Transverse colon (tissue), 4 donors: ENCODE measurements at regions not wholly inside any gene's neighbourhood (a gene's known extent, or its start where the extent isn't known, plus 50 kb on each side); places are given as distances from the start of the nearest gene placed in this dataset.

Experiments used
- DNase-seq: peaks from one replicate; pipeline ENCODE4 v3.0.0-alpha.2; 2019
- H3K27ac ChIP-seq, 4 donors: fragments of 200-600 bp; sonication (generic); 2 replicates each; pipeline ENCODE4 v1.5.1; 2016 to 2018; ENCODE audit warnings: inconsistent platforms in 4 of 4
- H3K27me3 ChIP-seq: fragments of 200-600 bp; sonication (generic); 2 replicates; pipeline ENCODE4 v1.5.1; 2017; ENCODE audit warnings: inconsistent platforms
- H3K36me3 ChIP-seq, 4 donors: fragments of 200-600 bp; sonication (generic); 2 replicates each; pipeline ENCODE4 v1.5.1; 2017 to 2019; ENCODE audit warnings: inconsistent platforms in 4 of 4
- H3K4me1 ChIP-seq, 4 donors: fragments of 200-600 bp; sonication (generic); 2 replicates each; pipeline ENCODE4 v1.5.1; 2017 to 2020; ENCODE audit warnings: inconsistent platforms in 4 of 4
- H3K4me3 ChIP-seq, 4 donors: fragments of 200-600 bp; sonication (generic); 1 replicate in 1 of 4; 2 replicates in 3 of 4; pipeline versions ENCODE4 v1.5.1 to v1.6.1; 2017 to 2019; ENCODE audit warnings: inconsistent platforms in 4 of 4
- H3K9me3 ChIP-seq, 2 donors: fragments of 200-600 bp; sonication (generic); 2 replicates each; pipeline ENCODE4 v1.5.1; 2017 to 2019; ENCODE audit warnings: inconsistent platforms in 2 of 2
- EP300 ChIP-seq: sonication (generic); formaldehyde crosslinking; IDR thresholded peaks from one replicate; pipeline ENCODE4 v1.6.1; 2017; ENCODE audit warnings: antibody characterized with exemption, low read depth
- POLR2A ChIP-seq: fragments of 450-650 bp; IDR thresholded peaks from one replicate; pipeline ENCODE4 v1.6.1; 2016; ENCODE audit warnings: antibody characterized with exemption, mild to moderate bottlenecking, moderate library complexity
- POLR2AphosphoS5 ChIP-seq, 3 donors: sonication (generic); formaldehyde crosslinking; IDR thresholded peaks; one replicate each; pipeline ENCODE4 v1.6.1; 2016; ENCODE audit warnings: antibody characterized with exemption in 3 of 3
- WGBS, 2 donors: methylation state at CpG; one replicate each; pipeline ENCODE4 v1.1.5; 2018; ENCODE audit warnings: low coverage in 1 of 2; 5-methylcytosine and 5-hydroxymethylcytosine counted together
- in situ Hi-C, 4 donors: fragments of 200-750 bp; cut with MboI; loops; one replicate each; pipeline versions ENCODE4 v1.15.0 to v1.15.1; 2017; ENCODE audit warnings: low sequenced_read_pairs in 3 of 4, low pct_ligation_motif_present in 1 of 4, low pct_unique_long_range_greater_than_20kb in 1 of 4
- intact Hi-C: fragments of 100-400 bp; cut with DNase I; formaldehyde crosslinking; loops from one replicate; pipeline ENCODE4 v1.15.1; 2023; ENCODE audit warnings: low total_unique reads
- TF ChIP-seq, protein P1 (sequence below), 5 experiments: fragments of 200-600 bp in 3 of 5; fragments of 450-650 bp in 2 of 5; sonication (generic) in 3 of 5; IDR thresholded peaks; 1 replicate in 2 of 5; 2 replicates in 3 of 5; pipeline ENCODE4 v1.5.1; 2016 to 2017; ENCODE audit warnings: antibody characterized with exemption in 5 of 5, inconsistent platforms in 3 of 5, mild to moderate bottlenecking in 2 of 5, moderate library complexity in 1 of 5

- WGBS, 2 donors: 72 to 96% methylated on average over 5 of the region's 5 CpGs
- in situ Hi-C loops (no loop called here), intact Hi-C loops (no loop called here)
- Histone ChIP-seq H3K4me1 (no peaks in the 10 kb centered on the region), H3K27me3 (no peaks in the 10 kb centered on the region), H3K36me3 (no peaks in the 10 kb centered on the region), H3K4me3 (no peak overlapping the region), H3K9me3 (no peaks in the 10 kb centered on the region), H3K27ac (no peak overlapping the region)
- TF ChIP-seq POLR2A (no peak), POLR2AphosphoS5 (IDR thresholded peaks at IDR 0.05) (no peak), EP300 (no peak)
- TF ChIP-seq, protein P1, sequence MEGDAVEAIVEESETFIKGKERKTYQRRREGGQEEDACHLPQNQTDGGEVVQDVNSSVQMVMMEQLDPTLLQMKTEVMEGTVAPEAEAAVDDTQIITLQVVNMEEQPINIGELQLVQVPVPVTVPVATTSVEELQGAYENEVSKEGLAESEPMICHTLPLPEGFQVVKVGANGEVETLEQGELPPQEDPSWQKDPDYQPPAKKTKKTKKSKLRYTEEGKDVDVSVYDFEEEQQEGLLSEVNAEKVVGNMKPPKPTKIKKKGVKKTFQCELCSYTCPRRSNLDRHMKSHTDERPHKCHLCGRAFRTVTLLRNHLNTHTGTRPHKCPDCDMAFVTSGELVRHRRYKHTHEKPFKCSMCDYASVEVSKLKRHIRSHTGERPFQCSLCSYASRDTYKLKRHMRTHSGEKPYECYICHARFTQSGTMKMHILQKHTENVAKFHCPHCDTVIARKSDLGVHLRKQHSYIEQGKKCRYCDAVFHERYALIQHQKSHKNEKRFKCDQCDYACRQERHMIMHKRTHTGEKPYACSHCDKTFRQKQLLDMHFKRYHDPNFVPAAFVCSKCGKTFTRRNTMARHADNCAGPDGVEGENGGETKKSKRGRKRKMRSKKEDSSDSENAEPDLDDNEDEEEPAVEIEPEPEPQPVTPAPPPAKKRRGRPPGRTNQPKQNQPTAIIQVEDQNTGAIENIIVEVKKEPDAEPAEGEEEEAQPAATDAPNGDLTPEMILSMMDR (IDR thresholded peaks at IDR 0.05): no peak
- no peak for DNase-seq
Measured at GRCh38 chr4:120238277-120238973, 171.8 kb upstream of the MAD2L1 start.

DNA sequence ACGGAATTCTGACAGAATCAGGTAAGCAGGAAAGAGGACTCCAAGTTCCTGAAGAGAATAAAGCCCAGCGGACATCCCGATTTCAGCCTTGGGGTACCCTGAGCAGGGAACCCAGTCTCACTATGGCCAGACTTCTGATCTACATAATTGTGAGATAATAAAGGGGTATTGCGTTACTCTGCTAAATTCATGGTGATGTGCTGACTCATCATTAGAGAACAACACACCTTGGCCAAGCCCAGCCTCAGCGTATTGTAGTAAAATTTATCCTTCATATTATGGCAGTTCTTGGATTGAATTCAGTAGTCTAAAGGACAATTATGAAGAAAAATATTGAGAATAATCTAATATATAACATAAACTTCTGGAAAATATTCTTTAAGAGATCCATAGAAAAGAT lies 170.2 kb upstream of the MAD2L1 start:
- WGBS, 2 donors: 90 to 96% methylated on average over 2 to 5 of the region's 5 CpGs
- no peaks in the 10 kb centered on the region for H3K27me3 ChIP-seq
- DNase-seq: no peak
- no peak overlapping the region for H3K4me3 ChIP-seq
- intact Hi-C loops (no loop called here), in situ Hi-C loops (no loop called here)
- TF ChIP-seq, protein P1 (IDR thresholded peaks at IDR 0.05): no peak
- TF ChIP-seq EP300 (no peak), POLR2A (no peak), POLR2AphosphoS5 (IDR thresholded peaks at IDR 0.05) (no peak)
- H3K4me1 ChIP-seq: no peaks in the 10 kb centered on the region
- no peak overlapping the region for H3K27ac ChIP-seq
- no peaks in the 10 kb centered on the region for H3K36me3 ChIP-seq
- no peaks in the 10 kb centered on the region for H3K9me3 ChIP-seq

DNA sequence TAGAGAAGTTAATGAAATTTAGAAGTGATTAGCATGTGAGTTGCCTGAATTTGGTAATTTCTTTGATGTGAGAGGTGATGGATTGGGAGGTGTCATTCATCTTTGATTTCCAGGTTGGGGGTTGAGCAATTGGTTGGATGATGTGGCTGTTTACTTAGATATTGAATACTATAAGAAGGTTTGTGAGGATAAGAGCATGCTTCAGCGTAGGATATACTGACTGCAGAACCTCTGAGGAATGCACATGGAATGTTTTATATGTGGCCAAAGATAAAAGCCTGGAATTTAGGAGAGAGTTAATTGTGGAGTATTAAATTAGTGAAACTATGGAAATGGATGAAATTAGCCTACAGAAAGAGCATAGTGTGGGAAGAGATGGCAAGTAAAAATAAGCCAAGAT lies 165.4 kb upstream of the MAD2L1 start:
- 0 to 35% methylated on average over 1 of the region's 1 CpG for WGBS, 2 donors
- no peaks in the 10 kb centered on the region for H3K27me3 ChIP-seq
- in situ Hi-C loops (no loop called here), intact Hi-C loops (no loop called here)
- DNase-seq: no peak
- H3K36me3 ChIP-seq: no peaks in the 10 kb centered on the region
- no peak for TF ChIP-seq POLR2A
- no peak for TF ChIP-seq POLR2AphosphoS5 (IDR thresholded peaks at IDR 0.05)
- no peak for TF ChIP-seq EP300
- TF ChIP-seq, protein P1 (IDR thresholded peaks at IDR 0.05): no peak
- no peak overlapping the region for H3K27ac ChIP-seq
- H3K9me3 ChIP-seq: no peaks in the 10 kb centered on the region
- peaks cover 0 to 10% (median 4%) of the 10 kb centered on the region in 4 donors for H3K4me1 ChIP-seq
- H3K4me3 ChIP-seq: no peak overlapping the region

GRCh38 chr4:120228086-120228485 lies 161.4 kb upstream of the MAD2L1 start:
- H3K27ac ChIP-seq: no peak overlapping the region
- H3K36me3 ChIP-seq: no peaks in the 10 kb centered on the region
- WGBS, 2 donors: 33 to 46% methylated on average over 1 of the region's 1 CpG
- no peaks in the 10 kb centered on the region for H3K9me3 ChIP-seq
- TF ChIP-seq EP300 (no peak), POLR2A (no peak), POLR2AphosphoS5 (IDR thresholded peaks at IDR 0.05) (no peak)
- TF ChIP-seq, protein P1 (IDR thresholded peaks at IDR 0.05): no peak
- no peak for DNase-seq
- intact Hi-C loops: no loop called here
- in situ Hi-C loops: no loop called here
- H3K4me1 ChIP-seq: peaks cover 0 to 10% (median 4%) of the 10 kb centered on the region in 4 donors
- no peak overlapping the region for H3K4me3 ChIP-seq
- H3K27me3 ChIP-seq: no peaks in the 10 kb centered on the region
